HT-29 (cell line): ENCODE measurements at regions not wholly inside any gene's neighbourhood (a gene's known extent, or its start where the extent isn't known, plus 50 kb on each side); places are given as distances from the start of the nearest gene placed in this dataset.

Experiments used
- DNase-seq: peaks from one replicate; pipeline ENCODE4 v3.0.0-alpha.2; 2015; ENCODE audit warnings: low spot score

- no peak for DNase-seq
Measured at GRCh38 chr5:169354263-169354662, 53.3 kb upstream of the SLIT3 start.

- no peak for DNase-seq
Measured at GRCh38 chr5:169352901-169353300, 52.0 kb upstream of the SLIT3 start.

GRCh38 chr5:169351721-169352120 lies 50.8 kb upstream of the SLIT3 start:
- DNase-seq, result no peak

DNA sequence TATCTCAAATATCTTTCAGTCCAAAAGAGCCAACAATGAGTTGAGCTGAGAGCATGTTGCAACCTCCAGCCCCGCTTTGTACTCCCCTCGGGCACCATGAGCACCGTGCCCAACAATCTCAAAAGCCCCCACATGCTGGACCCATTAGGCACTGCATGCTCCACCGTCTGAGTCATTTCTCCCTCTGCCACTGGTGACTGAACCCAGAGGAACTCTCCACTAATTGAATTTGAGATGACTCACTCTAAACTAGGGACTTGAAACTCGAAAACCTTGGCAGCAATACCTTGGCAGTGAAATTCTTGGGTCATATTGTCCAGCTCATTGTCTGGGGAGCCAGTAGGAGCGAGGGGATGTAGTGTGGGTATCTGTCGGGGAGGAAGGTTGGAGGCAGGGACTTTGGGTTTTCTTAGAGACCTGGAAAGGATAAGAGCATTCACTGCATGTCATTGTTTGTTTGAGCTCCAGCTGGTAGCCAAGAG lies 49.9 kb upstream of the SLIT3 start:
- DNase-seq, result no peak
